ENCODE measurements at regions not wholly inside any gene's neighbourhood (a gene's known extent, or its start where the extent isn't known, plus 50 kb on each side); places are given as distances from the start of the nearest gene placed in this dataset.

DNA sequence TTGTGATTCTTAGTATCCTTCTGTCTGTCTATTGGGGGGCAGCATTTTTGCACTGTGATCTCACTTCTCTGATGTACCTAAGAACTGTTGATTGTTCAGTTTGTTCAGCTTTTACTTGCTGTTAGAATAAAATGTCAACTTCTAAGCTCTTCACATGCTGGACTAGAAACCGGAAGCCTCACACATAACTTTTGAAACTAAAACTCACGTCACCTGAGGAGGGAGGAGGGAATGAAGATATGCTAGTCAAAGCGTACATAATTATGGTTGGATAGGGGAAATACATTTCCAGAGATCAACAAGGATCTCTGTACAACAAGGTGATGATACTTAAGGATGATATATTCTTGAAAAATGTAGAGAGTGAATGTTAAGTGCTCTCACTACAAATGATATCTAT is 609.7 kb downstream of the INHBA start:
- TF ChIP-seq, protein P1, sequence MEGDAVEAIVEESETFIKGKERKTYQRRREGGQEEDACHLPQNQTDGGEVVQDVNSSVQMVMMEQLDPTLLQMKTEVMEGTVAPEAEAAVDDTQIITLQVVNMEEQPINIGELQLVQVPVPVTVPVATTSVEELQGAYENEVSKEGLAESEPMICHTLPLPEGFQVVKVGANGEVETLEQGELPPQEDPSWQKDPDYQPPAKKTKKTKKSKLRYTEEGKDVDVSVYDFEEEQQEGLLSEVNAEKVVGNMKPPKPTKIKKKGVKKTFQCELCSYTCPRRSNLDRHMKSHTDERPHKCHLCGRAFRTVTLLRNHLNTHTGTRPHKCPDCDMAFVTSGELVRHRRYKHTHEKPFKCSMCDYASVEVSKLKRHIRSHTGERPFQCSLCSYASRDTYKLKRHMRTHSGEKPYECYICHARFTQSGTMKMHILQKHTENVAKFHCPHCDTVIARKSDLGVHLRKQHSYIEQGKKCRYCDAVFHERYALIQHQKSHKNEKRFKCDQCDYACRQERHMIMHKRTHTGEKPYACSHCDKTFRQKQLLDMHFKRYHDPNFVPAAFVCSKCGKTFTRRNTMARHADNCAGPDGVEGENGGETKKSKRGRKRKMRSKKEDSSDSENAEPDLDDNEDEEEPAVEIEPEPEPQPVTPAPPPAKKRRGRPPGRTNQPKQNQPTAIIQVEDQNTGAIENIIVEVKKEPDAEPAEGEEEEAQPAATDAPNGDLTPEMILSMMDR (IDR thresholded peaks at IDR 0.05): no peak
- TF ChIP-seq EP300 (IDR thresholded peaks at IDR 0.05) (no peak), POLR2A (IDR thresholded peaks at IDR 0.05) (no peak)
